K562 (cell line): ENCODE measurements at regions not wholly inside any gene's neighbourhood (a gene's known extent, or its start where the extent isn't known, plus 50 kb on each side); places are given as distances from the start of the nearest gene placed in this dataset.

Experiments used
- ATAC-seq: fragments of 200-7000 bp; cut with Tn5 transposase; 3 replicates; pipeline ENCODE4 v1.9.1; 2020; ENCODE audit warnings: moderate library complexity
- BruUV-seq: library from RNA; stranded (reverse); fragments of 400-500 nt; replicated peaks from 2 replicates; lab custom pipeline; 2021; lab: Mats Ljungman, UMichigan
- CTCF ChIA-PET: fragments of 300-600 bp; formaldehyde crosslinking; extraction: SDS; loops from one replicate; lab custom pipeline; 2021; ENCODE audit warnings: low intra/inter-chr PET ratio; lab: Yijun Ruan, JAX
- POLR2A ChIA-PET: fragments of 300-600, 350-650 bp; sonication (Branson Sonifier 250); formaldehyde crosslinking; extraction: SDS; loops from one replicate; lab custom pipeline; 2021; ENCODE audit warnings: antibody characterized with exemption, inconsistent platforms; lab: Yijun Ruan, JAX
- DNase-seq, 4 experiments: peaks; one replicate each; pipeline versions ENCODE4 v3.0.0 to v3.0.0-alpha.2; 2011 to 2018; ENCODE audit warnings: low spot score in 3 of 4, mixed read lengths in 3 of 4; ENCODE audit errors: extremely low read depth in 1 of 4
- FAIRE-seq: peaks from 2 replicates; lab custom pipeline; 2011; peaks lifted over from hg19 to GRCh38; lab: Jason Lieb, UNC
- H2AFZ ChIP-seq: 2 replicates; pipeline ENCODE4 v1.6.0; 2011; ENCODE audit warnings: low read depth, low read length, control low read depth, inconsistent platforms
- H3K27ac ChIP-seq: fragments of 200-600 bp; 3 replicates; pipeline ENCODE4 v1.8.0; 2011; ENCODE audit warnings: low read depth, mild to moderate bottlenecking, control low read depth, inconsistent platforms, low read length, moderate library complexity, mixed read lengths; ENCODE audit errors: extremely low read depth
- H3K27me3 ChIP-seq, 2 experiments: fragments of 300-600 bp in 1 of 2; 2 replicates in 1 of 2; 3 replicates in 1 of 2; pipeline versions ENCODE4 v1.6.0 to v1.8.0; 2011; ENCODE audit warnings: inconsistent platforms in 2 of 2, low read length in 2 of 2, mild to moderate bottlenecking in 1 of 2, mixed read lengths in 1 of 2, moderate library complexity in 1 of 2; ENCODE audit not compliant: control insufficient read depth in 2 of 2, insufficient read depth in 2 of 2
- H3K36me3 ChIP-seq: fragments of 300-600 bp; 3 replicates; pipeline ENCODE4 v1.8.0; 2011; ENCODE audit warnings: mild to moderate bottlenecking, low read length, inconsistent platforms; ENCODE audit not compliant: control insufficient read depth, insufficient read depth
- H3K4me1 ChIP-seq, 2 experiments: fragments of 200-600 bp in 1 of 2; replicated peaks in 1 of 2; 2 replicates in 1 of 2; 3 replicates in 1 of 2; pipeline versions ENCODE4 v1.5.1 to v1.8.0; 2011; ENCODE audit warnings: inconsistent platforms in 2 of 2, low read length in 2 of 2, mild to moderate bottlenecking in 1 of 2, mixed read lengths in 1 of 2, moderate library complexity in 1 of 2; ENCODE audit not compliant: control insufficient read depth in 2 of 2, insufficient read depth in 2 of 2
- H3K4me2 ChIP-seq: 2 replicates; pipeline ENCODE4 v1.6.1; 2011; ENCODE audit warnings: low read length, control low read depth, inconsistent platforms, mixed read lengths; ENCODE audit not compliant: insufficient read depth
- H3K4me3 ChIP-seq: fragments of 200-600 bp; sonication (generic), shearing (Covaris generic); 2 replicates; pipeline ENCODE4 v1.5.1; 2016; ENCODE audit warnings: control low read depth, inconsistent platforms
- H3K79me2 ChIP-seq: fragments of 200-600 bp; 3 replicates; pipeline ENCODE4 v1.8.0; 2011; ENCODE audit warnings: low read length, inconsistent platforms; ENCODE audit not compliant: control insufficient read depth, insufficient read depth
- H3K9ac ChIP-seq, 2 experiments: 2 replicates each; pipeline versions ENCODE4 v1.6.0 to v1.6.1; 2011; ENCODE audit warnings: low read depth in 2 of 2, low read length in 2 of 2, control low read depth in 1 of 2, inconsistent platforms in 1 of 2, mild to moderate bottlenecking in 1 of 2, mixed read lengths in 1 of 2; ENCODE audit not compliant: insufficient read depth in 1 of 2
- H3K9me1 ChIP-seq: one replicate; pipeline ENCODE4 v1.6.0; 2011; ENCODE audit warnings: inconsistent platforms, mild to moderate bottlenecking, low read length, moderate library complexity; ENCODE audit not compliant: control insufficient read depth, insufficient read depth
- H3K9me3 ChIP-seq: replicated peaks from 2 replicates; pipeline ENCODE4 v1.5.1; 2011; ENCODE audit warnings: low read depth, low read length, inconsistent platforms; ENCODE audit not compliant: control insufficient read depth, insufficient read depth
- H4K20me1 ChIP-seq: replicated peaks from 2 replicates; pipeline ENCODE4 v1.6.1; 2011; ENCODE audit warnings: low read length, inconsistent platforms, mixed read lengths; ENCODE audit not compliant: control insufficient read depth, insufficient read depth
- KDM5B ChIP-seq: fragments of 200-600 bp; sonication (generic); IDR thresholded peaks from 2 replicates; pipeline ENCODE4 v1.6.1; 2012; ENCODE audit warnings: low read depth, mild to moderate bottlenecking, moderate library complexity, low read length, control low read depth, inconsistent platforms; ENCODE audit not compliant: insufficient replicate concordance
- NFRKB ChIP-seq: fragments of 450-650 bp; IDR thresholded peaks from 2 replicates; pipeline ENCODE4 v1.6.1; 2016; ENCODE audit warnings: low read depth
- TFAM ChIP-seq: fragments of 250-450 bp; sonication (Bioruptor Pico); conservative IDR thresholded peaks from 2 replicates; pipeline ENCODE4 v1.5.0; 2021; ENCODE audit warnings: mild to moderate bottlenecking, moderate library complexity
- ZNF561 ChIP-seq: fragments of 450-650 bp; formaldehyde crosslinking; conservative IDR thresholded peaks from 2 replicates; pipeline ENCODE4 v1.4.0; 2020; ENCODE audit warnings: mild to moderate bottlenecking, moderate library complexity
- WGBS: fragments of 100-300 bp; shearing (Covaris generic); methylation state at CpG from one replicate; pipeline ENCODE4 v1.1.6; 2016; ENCODE audit warnings: low coverage, mixed read lengths; ENCODE audit not compliant: insufficient coverage; ENCODE audit errors: missing lambda C conversion rate; 5-methylcytosine and 5-hydroxymethylcytosine counted together
- in situ Hi-C: fragments of 300-500 bp; cut with MboI; formaldehyde crosslinking; loops from 4 replicates; pipeline ENCODE4 v1.15.0; 2018; ENCODE audit warnings: inconsistent platforms, mixed read lengths
- intact Hi-C: fragments of 100-400 bp; cut with micrococcal nuclease; formaldehyde crosslinking; loops from 2 replicates; pipeline ENCODE4 v1.14.2; 2022
- TF ChIP-seq, protein P1 (sequence below): fragments of 450-650 bp; IDR thresholded peaks from 2 replicates; pipeline ENCODE4 v1.6.1; 2014; ENCODE audit warnings: low read depth, mild to moderate bottlenecking, moderate library complexity, borderline replicate concordance

DNA sequence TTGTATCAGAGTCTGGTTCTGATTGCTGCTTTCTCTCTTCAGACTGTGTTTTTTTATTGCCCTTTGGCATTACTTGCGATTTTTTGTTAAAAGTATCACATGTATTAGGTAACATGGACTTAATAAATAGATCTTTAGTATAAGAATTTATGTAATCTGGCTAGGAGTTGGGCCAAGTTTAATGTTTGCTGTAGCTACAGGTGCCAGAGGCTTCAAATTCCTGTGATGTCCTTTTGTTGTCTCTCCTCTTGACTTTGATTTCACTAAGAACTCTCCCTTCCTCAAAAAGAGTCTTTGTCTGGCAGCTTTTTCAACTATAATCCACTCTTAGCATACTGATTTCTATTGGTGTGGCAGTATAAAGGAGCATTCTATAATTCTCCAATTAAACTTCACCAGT lies 313.1 kb downstream of the DTWD2 start:
- Histone ChIP-seq H3K27me3 (no peaks in the 10 kb centered on the region), H4K20me1 (no peaks in the 10 kb centered on the region), H3K4me3 (no peak overlapping the region), H3K9me3 (no peaks in the 10 kb centered on the region), H3K9me1 (no peaks in the 10 kb centered on the region), H3K79me2 (no peaks in the 10 kb centered on the region), H3K4me1 (no peaks in the 10 kb centered on the region), H3K4me2 (no peak overlapping the region), H3K36me3 (no peaks in the 10 kb centered on the region), H3K27ac (no peak overlapping the region), H3K9ac (no peak overlapping the region), H2AFZ (no peak overlapping the region)
- ATAC-seq = no peak
- TF ChIP-seq TFAM (CRISPR knock-in tag) = no peak
- no peak for TF ChIP-seq KDM5B
- TF ChIP-seq, protein P1, sequence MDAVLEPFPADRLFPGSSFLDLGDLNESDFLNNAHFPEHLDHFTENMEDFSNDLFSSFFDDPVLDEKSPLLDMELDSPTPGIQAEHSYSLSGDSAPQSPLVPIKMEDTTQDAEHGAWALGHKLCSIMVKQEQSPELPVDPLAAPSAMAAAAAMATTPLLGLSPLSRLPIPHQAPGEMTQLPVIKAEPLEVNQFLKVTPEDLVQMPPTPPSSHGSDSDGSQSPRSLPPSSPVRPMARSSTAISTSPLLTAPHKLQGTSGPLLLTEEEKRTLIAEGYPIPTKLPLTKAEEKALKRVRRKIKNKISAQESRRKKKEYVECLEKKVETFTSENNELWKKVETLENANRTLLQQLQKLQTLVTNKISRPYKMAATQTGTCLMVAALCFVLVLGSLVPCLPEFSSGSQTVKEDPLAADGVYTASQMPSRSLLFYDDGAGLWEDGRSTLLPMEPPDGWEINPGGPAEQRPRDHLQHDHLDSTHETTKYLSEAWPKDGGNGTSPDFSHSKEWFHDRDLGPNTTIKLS = no peak
- no peak for TF ChIP-seq NFRKB
- no peak for TF ChIP-seq ZNF561 (CRISPR knock-in tag)
- ChIA-PET CTCF (no interaction called here), POLR2A (interaction anchor here (0.6 kb wide), 1 partner anchor 12 kb away, joined by 4 read pairs; no protein-coding TSS in a partner anchor)
- intact Hi-C loops = no loop called here
- in situ Hi-C loops = no loop called here
- FAIRE-seq = no peak
- no TSS peak for BruUV-seq
- WGBS = 5% methylated on average over 1 of the region's 1 CpG
- no peak for DNase-seq
